PC-3 (cell line): ENCODE measurements at regions not wholly inside any gene's neighbourhood (a gene's known extent, or its start where the extent isn't known, plus 50 kb on each side); places are given as distances from the start of the nearest gene placed in this dataset.

ENCODE experiments used
- EZH2 ChIP-seq: fragments of 300-600 bp; sonication (generic); IDR thresholded peaks from one replicate; pipeline ENCODE4 v1.6.1; 2017; ENCODE audit warnings: antibody characterized with exemption, mild to moderate bottlenecking, low read length; ENCODE audit not compliant: unreplicated experiment
- TF ChIP-seq, protein P1 (sequence below): fragments of 300-600 bp; sonication (generic); conservative IDR thresholded peaks from 2 replicates; pipeline ENCODE4 v1.5.1; 2017; ENCODE audit warnings: antibody characterized with exemption, low read depth, mild to moderate bottlenecking, low read length

DNA sequence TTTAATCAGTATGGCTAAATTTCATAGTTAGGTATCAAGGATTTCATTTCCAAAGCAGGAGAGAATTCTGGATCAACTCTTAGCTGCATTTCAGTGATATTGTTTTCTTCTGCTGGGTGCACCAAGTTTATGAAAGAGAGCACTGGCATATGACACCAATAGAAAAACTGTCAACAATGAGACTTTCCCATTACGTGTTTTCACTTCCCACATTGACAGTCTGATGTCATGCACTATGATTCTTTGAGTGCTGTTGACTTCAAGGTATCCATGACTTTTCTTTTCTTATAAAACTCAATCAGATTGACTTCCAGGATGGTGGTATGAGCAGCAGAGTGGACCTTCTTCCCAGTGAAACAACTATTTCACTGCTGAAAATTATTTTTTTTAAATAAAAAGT is 476.1 kb downstream of the EDEM1 start:
- no peak for TF ChIP-seq EZH2
- TF ChIP-seq, protein P1, sequence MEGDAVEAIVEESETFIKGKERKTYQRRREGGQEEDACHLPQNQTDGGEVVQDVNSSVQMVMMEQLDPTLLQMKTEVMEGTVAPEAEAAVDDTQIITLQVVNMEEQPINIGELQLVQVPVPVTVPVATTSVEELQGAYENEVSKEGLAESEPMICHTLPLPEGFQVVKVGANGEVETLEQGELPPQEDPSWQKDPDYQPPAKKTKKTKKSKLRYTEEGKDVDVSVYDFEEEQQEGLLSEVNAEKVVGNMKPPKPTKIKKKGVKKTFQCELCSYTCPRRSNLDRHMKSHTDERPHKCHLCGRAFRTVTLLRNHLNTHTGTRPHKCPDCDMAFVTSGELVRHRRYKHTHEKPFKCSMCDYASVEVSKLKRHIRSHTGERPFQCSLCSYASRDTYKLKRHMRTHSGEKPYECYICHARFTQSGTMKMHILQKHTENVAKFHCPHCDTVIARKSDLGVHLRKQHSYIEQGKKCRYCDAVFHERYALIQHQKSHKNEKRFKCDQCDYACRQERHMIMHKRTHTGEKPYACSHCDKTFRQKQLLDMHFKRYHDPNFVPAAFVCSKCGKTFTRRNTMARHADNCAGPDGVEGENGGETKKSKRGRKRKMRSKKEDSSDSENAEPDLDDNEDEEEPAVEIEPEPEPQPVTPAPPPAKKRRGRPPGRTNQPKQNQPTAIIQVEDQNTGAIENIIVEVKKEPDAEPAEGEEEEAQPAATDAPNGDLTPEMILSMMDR = no peak
